ENCODE measurements at regions not wholly inside any gene's neighbourhood (a gene's known extent, or its start where the extent isn't known, plus 50 kb on each side); places are given as distances from the start of the nearest gene placed in this dataset.

GRCh38 chr13:111548301-111548700 lies 227.9 kb downstream of the TEX29 start:
- TF ChIP-seq CTCF (IDR thresholded peaks at IDR 0.05) (no peak), POLR2A (IDR thresholded peaks at IDR 0.05) (no peak), EP300 (IDR thresholded peaks at IDR 0.05) (no peak)

Measured in ovary (tissue), 3 donors.